Vagina (tissue), 2 donors: ENCODE measurements at regions not wholly inside any gene's neighbourhood (a gene's known extent, or its start where the extent isn't known, plus 50 kb on each side); places are given as distances from the start of the nearest gene placed in this dataset.

Experiments
- POLR2AphosphoS5 ChIP-seq, 2 donors: sonication (generic); formaldehyde crosslinking; IDR thresholded peaks; one replicate each; pipeline ENCODE4 v1.9.0; 2017; ENCODE audit warnings: antibody characterized with exemption in 2 of 2, mild to moderate bottlenecking in 2 of 2, low read depth in 1 of 2; ENCODE audit not compliant: insufficient read depth in 1 of 2
- TF ChIP-seq, protein P1 (sequence below), 3 experiments: fragments of 450-650 bp in 2 of 3; fragments of 200-600 bp in 1 of 3; sonication (generic) in 1 of 3; IDR thresholded peaks; one replicate each; pipeline ENCODE4 v1.5.1; 2017 to 2019; ENCODE audit warnings: antibody characterized with exemption in 3 of 3, mild to moderate bottlenecking in 2 of 3, moderate library complexity in 2 of 3

DNA sequence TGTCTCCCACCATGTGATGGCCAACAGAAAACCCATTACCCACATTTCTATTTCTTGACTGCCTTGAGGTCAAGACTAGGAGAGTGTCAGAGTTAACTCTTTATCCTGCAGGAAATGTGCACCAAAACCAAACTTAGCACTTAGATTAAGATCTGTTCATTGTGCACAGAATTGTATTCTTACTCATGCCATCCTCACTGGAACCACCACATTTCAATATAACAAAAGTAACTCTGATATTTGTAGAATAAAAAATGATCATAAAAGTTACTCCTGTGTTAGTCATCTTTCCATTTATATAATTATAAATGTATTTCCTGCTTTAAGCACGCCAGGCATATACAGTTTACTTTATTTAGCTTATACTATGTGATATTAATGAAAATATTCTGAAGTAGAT, 193.0 kb upstream of the DPYD start:
- TF ChIP-seq, protein P1, sequence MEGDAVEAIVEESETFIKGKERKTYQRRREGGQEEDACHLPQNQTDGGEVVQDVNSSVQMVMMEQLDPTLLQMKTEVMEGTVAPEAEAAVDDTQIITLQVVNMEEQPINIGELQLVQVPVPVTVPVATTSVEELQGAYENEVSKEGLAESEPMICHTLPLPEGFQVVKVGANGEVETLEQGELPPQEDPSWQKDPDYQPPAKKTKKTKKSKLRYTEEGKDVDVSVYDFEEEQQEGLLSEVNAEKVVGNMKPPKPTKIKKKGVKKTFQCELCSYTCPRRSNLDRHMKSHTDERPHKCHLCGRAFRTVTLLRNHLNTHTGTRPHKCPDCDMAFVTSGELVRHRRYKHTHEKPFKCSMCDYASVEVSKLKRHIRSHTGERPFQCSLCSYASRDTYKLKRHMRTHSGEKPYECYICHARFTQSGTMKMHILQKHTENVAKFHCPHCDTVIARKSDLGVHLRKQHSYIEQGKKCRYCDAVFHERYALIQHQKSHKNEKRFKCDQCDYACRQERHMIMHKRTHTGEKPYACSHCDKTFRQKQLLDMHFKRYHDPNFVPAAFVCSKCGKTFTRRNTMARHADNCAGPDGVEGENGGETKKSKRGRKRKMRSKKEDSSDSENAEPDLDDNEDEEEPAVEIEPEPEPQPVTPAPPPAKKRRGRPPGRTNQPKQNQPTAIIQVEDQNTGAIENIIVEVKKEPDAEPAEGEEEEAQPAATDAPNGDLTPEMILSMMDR (IDR thresholded peaks at IDR 0.05) = no peak
- no peak for TF ChIP-seq POLR2AphosphoS5 (IDR thresholded peaks at IDR 0.05; ENCODE audit: insufficient read depth in 1 of 2, low read depth in 1 of 2)
